CD4-positive, alpha-beta T cell treated with Interferon gamma for 1 hour (primary cell): ENCODE measurements at regions not wholly inside any gene's neighbourhood (a gene's known extent, or its start where the extent isn't known, plus 50 kb on each side); places are given as distances from the start of the nearest gene placed in this dataset.

Experiments
- DNase-seq: peaks from one replicate; pipeline ENCODE4 v3.0.0-alpha.2; 2020

DNA sequence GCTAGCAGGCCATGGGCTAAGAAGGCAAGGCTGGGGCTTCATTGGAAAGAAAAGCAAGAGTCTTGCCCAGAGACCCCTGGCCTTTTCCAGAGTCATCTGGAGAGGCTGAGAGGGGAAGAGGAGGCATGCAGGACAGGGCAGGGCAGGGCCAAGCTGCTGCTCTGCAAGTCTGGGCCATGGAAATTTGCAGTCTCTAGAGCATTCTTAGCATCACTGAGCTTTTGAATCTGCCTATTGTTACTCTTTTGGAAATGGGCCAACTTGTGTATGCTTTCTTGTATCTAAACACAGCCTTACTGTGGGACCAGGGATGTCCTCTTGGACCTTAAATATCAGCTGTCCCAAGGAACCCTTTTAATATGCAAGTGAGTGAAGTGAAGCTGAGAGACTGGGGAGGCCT is 560.5 kb downstream of the MID1IP1 start:
- no peak for DNase-seq

DNA sequence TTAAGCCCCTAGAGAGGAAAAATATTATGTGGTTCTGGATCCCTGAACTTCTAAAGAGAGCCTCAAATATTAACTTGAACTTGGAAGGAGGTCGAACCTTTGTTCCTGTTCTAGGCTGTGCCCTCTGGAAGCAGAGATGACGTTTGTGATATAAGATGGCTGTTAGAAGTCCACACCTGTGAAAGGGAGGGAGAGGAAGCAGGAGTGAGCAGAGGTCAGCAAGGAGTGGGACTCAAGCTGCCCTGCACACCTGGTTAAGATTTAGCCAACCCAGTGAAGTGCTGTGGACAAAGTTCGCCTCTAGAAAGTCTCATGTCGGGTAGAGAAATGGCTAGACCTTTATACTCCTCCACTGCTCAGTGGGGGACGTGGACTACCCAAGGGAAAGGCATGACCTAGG is 566.2 kb downstream of the MID1IP1 start:
- no peak for DNase-seq

DNA sequence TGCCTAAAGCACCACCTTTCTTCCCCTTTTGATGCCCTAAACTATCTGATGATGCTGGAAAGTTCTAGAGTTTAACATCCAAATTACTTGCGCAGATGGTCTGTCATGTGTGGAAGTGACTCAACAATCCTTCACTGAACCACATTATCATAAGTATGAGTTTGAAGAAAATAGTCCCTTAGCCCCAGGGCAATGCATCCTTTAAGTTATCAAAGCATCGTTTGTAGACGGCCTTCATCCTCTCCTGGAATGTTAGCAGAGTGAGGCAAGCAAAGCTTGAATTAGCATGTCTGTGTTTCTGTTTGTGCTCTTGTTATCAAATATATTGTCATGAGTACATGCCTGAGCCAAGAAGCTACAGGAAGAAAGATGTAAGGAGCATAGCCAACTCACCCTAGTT is 570.9 kb downstream of the MID1IP1 start:
- no peak for DNase-seq

DNA sequence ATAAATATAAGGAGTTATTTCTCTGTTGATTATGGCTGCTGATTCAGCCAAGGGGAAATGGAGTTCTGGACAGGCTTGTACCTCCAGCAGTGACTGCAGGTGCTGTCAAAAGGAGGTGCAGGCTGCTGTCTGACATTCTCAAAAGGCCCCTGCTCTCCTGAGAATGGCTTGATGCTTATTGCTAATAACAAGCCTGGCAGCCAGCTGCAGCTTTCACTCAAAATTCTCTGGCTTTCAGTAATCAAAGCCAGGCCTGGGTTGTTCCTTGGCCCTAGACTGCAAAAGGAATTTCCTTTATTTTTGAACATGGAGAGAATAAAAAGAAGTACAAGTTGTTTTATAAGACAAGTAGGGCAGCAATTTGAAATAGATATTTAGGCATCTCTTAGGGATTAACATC is 575.9 kb downstream of the MID1IP1 start:
- no peak for DNase-seq

DNA sequence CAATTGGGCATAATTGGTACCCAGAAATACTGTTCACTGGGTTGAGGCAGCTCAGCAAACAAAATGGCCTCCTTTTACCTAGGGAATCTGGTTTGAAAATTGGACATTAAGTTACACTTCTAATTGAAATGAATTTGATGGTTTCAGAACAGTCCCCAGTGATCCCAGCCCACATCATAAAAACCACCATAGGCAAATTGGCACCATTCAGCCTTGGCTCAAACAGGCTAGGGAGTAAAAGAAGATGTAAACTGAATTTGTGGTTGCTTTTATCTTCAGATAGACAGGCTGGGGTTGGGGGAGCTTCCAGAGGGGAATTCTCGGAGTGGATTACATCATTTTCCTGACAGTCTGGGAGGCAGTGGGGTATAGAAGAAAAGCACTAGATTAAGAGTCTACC is 576.5 kb downstream of the MID1IP1 start:
- DNase-seq, result no peak

DNA sequence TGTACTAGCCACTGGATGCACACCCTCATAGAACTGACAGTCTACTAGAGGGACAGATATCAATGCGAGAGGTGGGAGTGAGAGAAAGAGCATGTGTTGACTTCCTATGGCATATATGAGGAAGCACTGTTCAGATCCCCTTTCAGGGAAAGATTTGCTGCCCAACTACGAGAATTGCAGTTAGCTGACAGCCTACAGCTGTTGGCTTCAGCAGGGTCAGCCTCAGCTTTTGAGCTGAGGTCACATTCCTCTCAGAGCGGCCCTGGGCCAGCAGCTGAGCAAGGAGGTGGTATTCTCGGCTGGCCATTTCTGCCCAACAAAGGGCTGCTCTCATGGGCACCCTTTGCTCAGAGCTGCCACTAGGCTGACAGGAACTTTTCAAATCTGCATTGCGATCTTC is 580.2 kb downstream of the MID1IP1 start:
- DNase-seq, result no peak

DNA sequence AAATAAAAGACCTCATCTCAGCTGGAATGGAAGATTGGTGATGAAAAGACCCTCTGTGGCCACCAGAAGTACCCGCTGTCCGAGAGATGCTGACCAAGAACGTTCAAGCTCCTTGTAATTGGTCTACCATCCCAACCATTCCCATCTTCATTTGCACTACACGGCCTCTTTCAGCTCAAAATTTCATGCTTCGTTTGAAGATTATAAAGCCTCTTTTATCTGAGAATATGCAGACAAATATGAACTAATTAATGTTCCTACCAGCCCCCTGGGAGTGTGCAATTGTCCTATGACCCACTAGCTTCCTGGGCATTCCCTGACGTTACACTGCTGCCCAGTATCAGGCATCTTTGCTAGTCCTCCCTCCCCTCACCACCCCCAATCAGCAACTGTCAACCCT is 583.7 kb downstream of the MID1IP1 start:
- DNase-seq, result no peak

DNA sequence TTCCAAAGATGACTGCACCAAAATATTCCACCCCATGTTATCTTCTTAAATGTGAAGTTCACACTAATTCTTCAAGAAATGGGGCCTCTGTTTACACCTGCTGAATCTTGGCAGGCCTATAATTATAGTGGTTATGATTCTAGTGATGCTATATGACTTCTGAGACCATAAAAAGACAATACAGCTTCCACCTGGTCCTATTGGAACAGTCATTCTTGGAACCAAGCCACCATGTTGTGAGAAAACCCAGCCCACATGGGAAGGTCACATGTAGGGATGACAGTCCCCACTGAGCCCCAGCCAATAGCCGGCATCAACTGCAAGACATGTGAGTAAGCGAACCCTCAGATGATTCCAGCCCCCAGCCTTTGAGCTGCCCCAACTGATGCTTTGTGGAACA is 587.5 kb downstream of the MID1IP1 start:
- DNase-seq, result no peak

DNA sequence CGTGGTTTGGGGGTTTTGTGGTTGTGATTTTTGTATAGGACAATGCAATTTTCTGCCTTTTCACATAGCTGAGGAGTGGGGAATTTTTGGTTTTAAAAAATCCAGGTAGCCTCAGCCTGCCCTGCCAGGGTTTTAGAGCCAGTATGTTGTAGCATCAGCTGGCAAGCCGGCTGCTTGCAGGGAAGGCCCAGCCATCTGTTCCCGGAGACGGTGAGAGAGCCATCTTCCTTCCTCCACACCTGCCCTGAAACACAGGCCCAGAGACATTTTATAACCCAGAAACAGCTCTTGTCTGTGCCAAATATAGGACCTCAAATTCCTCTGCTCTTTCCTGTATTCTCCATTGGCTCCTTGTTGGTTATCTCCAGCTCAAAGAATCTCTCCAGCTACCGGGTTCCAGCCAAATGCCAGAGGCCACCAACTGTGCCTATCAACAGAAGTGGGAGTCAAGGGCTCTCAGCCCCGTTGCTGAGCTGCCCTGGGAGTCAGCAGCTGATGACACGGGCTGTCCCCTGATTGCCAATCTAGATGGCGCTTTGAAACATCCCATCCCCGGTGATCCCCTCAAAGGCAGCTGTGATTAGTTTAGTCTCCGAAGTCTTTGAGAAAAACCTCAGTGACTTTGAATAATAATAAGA is 595.2 kb downstream of the MID1IP1 start:
- no peak for DNase-seq

DNA sequence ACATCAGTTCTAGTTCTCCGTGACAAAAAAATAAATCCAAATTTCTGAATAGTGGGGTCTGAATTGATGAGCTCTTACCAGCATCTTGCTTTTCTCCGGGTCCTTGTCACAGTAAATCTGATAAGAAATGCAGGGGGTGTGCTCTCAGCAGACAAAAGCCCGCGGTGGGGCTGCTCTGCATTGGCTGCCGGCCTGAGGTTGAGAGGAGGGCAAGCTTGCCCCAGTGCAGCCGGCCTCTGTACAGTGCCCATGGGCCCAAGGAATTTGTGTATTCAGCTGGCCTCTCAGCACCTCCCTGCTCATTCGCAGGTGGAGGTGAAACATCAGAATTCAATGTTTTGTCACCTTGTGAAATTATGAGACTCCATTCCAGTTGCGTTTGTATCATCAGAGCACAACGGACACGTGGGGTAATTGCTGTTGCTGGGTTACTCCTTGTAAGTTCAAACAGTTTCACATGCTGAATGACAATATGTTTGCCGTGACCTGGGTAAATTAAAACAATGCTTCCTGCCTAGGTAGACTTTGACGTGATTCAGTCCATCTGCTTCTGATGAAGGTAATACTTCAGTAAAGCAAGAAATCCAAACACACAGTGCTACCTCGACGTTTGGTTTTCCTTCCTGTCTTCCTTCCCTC is 596.4 kb downstream of the MID1IP1 start:
- no peak for DNase-seq

DNA sequence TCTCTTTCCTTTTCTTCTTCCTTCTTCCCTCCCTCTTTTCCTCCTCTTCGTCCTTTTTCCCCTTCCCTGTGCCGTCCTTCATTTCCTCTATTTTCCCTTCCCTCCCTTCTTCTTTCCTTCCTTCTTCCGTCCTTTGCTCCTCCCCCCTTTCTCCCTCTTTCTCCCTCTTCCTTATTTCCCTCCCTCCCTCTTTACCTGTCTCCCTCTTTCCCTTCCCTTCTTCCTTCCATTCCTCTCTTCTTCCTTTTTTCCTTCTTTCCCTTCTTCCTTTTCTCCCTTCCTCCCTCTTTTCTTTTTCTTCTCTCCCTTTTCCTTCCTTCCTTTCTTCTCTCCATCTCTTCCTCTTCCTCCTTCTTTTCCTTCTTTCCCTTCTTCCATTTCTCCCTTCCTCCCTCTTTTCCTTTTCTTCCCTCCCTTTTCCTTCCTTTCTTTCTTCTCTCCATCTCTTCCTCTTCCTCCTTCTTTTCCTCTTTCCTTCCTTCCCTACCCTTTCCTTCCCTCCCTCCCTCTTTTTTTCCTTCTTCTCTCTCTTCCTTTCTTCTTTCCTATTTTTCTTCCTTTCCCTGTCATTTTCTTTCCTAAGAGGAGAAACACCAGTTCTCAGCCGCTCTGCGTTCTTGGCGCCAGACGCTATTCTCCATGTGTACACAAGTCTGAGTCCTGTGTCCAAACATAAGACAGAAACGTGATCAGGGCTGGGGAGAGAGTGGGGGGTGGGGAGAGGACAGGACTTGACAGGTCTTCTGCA is 597.1 kb downstream of the MID1IP1 start:
- DNase-seq, result no peak

DNA sequence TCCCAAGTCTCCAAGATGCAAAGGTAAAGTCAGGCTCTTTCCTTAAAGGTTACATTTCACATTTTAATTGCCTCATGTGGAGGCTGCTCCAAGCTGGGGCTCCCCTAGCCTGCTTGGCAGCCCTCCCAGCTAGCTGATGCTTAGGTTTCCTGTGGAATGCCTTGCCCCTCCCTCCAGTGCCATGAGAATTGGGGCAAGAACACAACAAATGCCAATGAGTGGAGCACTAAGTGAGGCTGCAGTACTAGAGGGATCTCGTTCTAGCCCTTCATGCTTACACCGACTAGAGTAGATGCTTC is 597.7 kb downstream of the MID1IP1 start:
- DNase-seq, result no peak

DNA sequence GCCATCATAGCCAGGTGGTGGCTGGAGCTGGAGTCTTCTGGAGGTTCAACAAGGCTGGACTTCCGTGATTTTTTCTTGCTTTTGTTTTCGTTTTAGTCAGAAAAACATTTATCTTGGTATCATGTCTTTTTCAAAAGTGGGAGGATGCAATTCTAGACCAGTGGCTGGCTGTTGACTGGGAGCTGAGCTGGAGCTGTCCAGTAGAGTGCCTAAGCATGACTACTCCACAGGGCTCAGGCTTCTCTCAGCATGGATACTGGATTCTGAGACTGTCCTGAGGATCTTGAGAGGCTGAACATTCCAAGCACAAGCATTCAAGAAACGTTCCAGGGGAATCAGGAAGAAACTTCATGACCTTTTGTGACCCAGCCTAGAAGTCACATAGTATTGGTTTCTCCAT is 598.1 kb downstream of the MID1IP1 start:
- DNase-seq, result no peak

DNA sequence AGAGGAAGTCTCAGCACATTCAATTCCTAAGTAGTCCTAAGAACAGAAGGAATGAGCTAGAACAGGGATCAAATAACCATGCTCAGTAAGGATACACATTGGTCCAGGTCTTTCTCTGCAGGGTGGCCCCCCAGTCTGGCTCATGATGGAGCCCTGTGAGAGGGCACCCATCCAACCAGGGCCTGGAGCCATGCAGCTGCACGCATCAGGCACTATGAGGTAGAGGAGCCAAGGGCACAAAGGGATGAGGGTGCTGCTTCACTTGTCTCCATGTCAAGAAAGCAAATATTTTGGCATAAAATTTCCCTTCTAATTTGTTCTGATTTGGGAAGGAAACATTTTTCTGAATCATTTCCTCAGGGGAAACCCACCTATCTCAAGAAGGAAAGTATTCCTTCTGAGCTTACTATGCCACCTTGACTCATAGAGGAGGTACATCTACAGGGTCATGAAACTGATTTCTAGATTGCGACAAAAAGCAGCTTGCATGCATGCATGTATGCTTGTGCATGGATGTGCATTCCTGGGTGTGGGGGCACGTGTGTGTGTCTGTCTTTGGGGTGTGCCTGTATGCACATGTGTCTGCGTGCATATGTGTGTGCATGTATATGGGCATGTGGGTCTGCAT is 600.3 kb downstream of the MID1IP1 start:
- no peak for DNase-seq

DNA sequence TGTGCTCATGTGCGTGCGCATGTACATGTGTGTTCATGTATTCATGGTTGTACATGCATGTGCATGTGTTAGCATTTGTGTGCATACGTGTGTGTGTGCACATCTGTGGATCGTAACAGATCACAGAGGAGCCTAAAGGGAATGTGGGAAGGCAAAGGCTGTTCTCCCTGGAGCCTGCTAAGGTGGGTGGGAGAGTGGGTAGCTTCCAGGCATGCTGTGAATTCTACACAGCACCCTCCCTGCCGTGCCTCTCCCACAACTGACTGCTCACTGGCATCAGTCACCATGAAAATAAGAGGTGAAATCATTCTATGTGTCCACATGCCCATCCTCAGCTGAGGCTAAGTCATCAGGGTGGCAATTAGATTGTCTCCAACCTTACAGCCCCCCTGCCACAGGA is 600.9 kb downstream of the MID1IP1 start:
- no peak for DNase-seq

DNA sequence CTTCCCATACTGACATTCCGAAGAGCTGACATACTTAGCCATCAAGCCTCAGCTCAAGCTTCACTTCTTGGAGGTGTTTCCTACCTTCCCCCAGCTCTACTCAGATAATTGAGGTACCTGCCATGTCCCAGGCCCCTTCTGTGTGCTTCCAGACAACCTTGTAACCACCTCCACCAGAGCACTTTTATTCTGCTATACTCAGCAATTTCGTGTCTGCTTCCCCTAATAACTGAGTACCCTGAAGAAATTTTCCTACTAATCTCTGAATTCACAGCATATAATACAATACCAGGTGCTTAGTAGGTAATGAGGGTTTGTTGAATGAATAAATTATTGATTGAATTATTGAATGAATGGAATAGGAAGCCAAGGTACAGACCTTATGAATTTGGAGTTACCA is 605.5 kb downstream of the MID1IP1 start:
- no peak for DNase-seq

DNA sequence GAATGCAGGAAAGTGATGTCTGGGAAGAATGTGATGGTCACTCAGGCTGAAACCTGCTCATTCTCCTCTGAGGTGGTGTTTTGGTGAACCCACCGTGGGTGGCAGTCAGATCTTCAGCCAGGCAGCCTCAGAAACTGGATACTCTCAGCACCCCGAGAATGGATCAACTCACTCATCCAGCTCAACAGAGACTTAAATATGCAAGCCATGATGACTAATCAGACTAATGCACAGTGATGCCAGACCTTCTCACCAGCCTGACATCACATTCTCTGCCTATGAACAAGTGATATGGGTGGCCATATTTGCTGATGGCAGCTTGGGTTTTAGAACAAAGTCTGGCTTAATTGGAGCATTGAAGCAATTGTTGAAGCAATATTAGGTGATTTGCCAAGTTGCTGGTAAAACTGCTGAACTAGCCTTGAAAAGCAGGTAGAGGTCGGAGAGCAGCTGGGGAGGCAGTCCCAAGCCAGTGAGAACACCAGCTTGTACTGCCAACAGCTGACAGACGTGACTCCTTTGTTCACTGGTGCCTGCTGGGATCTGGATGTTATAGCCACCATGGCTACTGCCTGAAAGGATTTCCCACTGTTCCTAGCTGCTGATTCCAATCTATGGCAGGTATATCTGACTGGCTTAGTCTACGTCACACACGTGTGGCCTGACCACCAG is 608.1 kb downstream of the MID1IP1 start:
- no peak for DNase-seq

DNA sequence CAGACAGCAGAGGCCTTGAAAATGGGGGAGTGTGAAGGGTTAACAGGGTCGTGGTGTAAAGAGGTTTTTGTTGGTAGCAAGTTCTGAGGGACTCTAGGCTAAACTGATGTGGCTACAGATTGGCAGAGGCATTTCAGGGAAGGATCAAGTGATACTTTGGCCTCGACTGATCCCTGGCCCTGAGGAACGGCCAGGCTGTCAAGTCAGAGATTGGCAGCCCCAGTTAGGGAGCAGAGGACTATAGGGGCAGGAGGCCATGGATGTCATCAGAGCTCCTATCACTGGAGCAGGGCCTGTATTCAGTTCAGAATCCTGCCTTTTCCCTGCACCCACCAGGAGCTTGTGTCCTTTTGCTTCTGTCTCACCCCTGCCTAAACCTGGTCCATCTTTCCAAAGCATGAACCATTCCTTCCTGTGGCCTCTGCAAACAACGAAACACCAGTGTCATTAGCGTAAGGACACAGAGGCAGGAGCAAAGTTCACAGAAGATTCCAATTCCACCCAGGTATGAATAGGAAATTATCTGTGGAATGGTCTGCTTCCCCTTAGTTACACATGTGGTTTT is 613.1 kb downstream of the MID1IP1 start:
- no peak for DNase-seq

DNA sequence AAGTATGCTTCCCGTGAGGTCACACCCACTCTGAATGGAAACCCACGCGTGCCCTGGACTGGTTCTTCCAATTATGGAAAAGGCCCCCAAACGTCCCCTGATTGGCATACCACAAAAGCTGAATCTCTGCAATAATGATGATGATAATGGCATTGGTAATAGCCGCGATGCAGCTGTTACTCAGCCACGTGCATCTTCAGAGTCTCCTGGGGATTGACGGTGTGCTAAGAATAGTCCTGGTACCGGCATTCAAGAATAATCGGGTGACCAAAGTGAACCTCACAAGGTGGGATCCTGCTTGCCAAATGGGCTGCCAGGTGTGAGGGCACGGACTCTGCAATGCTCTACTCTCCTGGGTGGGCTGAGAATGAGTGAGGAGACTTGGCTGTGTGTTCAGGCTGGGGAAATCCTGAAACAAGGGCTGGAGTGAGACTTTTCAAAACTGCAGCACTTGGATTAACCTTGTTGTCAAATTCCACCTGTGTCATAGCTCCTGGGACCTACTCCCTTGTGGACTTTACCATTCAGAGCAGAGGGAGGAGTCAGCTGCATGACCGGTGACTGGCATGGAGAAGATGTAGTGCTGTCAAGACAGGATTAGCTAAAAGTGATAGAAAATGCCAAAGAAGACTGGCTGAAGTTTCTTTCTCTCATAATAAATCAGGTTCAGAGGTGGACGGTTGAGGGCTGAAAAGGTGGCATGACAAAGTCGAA is 615.4 kb downstream of the MID1IP1 start:
- no peak for DNase-seq

DNA sequence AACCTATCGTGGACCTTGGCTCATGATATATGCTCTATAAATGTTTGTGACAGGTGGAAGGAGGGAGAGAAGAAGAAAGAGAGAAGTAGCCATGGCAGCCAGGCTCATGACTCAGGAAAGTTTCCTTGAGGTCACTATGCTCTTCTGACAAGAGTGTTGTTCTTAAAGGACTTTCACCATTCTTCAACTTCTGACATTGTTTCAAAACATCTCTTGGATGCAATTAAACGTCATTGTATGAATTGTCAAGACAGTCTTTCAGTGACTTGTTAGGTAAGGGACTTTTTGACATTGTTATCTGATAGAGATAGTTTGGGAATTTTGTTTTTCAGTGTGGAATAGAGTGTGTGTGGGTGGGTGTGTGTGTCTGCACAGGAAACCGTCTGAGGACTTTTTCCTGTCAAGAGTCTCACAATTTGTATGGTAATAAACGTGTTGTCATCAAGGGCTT is 617.0 kb downstream of the MID1IP1 start:
- DNase-seq, result no peak

DNA sequence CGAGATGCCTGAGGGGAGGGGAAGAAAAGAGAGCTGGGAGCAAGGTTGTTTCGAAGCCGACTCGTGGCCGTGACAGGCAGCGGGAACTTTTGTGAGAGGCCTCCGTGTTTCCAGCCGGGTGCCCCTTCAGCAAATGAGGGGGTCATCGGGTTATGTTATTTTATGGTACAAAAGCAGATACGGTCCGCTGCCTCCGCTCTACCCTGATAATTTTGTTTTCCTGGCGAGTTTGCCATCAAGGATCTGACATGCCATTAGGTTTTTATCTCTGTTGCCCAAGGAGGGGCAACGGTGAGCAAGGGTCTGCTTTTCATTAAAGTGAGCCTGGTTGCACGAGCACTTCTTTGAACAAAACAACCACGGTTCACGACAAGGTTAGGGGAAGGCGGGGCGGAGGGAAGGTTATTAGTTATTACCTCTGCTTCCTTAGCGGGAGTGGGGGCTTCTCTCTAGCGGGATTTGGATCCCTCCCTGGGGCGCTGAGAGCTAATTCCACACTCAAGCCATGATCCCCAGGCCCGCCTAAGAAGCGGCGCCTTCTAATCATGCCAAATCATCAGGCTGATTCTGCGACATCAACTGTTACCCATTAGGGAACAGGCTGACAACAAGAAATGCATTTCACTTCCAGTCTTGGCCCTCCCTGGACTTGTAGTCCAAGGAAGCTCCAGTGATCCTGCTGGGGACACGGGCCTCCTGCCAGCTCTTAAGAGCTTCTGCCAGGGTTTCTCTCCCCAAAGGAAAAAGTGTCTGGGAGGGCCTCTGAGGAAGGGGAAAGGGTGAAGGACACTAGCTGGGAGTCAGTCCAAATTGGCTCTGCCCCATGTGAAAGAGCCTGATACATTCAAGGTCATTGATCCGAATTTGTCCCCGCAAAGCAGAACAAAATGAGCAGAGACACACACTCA is 617.7 kb downstream of the MID1IP1 start:
- no peak for DNase-seq
